Fibroblast of mammary gland (primary cell): ENCODE measurements at regions not wholly inside any gene's neighbourhood (a gene's known extent, or its start where the extent isn't known, plus 50 kb on each side); places are given as distances from the start of the nearest gene placed in this dataset.

Source experiments
- DNase-seq: peaks from one replicate; pipeline ENCODE4 v3.0.0-alpha.2; 2010; ENCODE audit warnings: low read depth
- H3K4me3 ChIP-seq: 2 replicates; pipeline ENCODE4 v1.5.1; 2011; ENCODE audit warnings: low read depth, mild to moderate bottlenecking, low read length, moderate library complexity; ENCODE audit not compliant: control insufficient read depth
- CTCF ChIP-seq: conservative IDR thresholded peaks from 2 replicates; pipeline ENCODE4 v1.5.1; 2011; ENCODE audit warnings: low read depth, low read length, inconsistent platforms; ENCODE audit not compliant: control insufficient read depth, insufficient read depth

- no peak for DNase-seq
- H3K4me3 ChIP-seq = no peak overlapping the region
- no peak for TF ChIP-seq CTCF
These were observed 213.3 kb downstream of the CBLN4 start for GRCh38 chr20:55792049-55792448.

- no peak overlapping the region for H3K4me3 ChIP-seq
- no peak for TF ChIP-seq CTCF
- no peak for DNase-seq
These were observed 215.1 kb downstream of the CBLN4 start for GRCh38 chr20:55790178-55790577.

- DNase-seq = no peak
These were observed 221.3 kb downstream of the CBLN4 start for GRCh38 chr20:55784036-55784435.

GRCh38 chr20:55783381-55783780, 221.9 kb downstream of the CBLN4 start:
- DNase-seq = no peak
- no peak for TF ChIP-seq CTCF
- H3K4me3 ChIP-seq = no peak overlapping the region

More at GRCh38 chr20:55784036-55784435, 221.3 kb downstream of the CBLN4 start:
- TF ChIP-seq CTCF = no peak
- H3K4me3 ChIP-seq = no peak overlapping the region

GRCh38 chr20:55782912-55783253, 222.4 kb downstream of the CBLN4 start:
- no peak overlapping the region for H3K4me3 ChIP-seq
- DNase-seq = no peak
- TF ChIP-seq CTCF = no peak

GRCh38 chr20:55782224-55782911, 223.0 kb downstream of the CBLN4 start:
- no peak for DNase-seq
- no peak for TF ChIP-seq CTCF
- no peak overlapping the region for H3K4me3 ChIP-seq

GRCh38 chr20:55778796-55779195, 226.5 kb downstream of the CBLN4 start:
- H3K4me3 ChIP-seq = no peak overlapping the region
- DNase-seq = no peak
- TF ChIP-seq CTCF = no peak
